ENCODE measurements at regions not wholly inside any gene's neighbourhood (a gene's known extent, or its start where the extent isn't known, plus 50 kb on each side); places are given as distances from the start of the nearest gene placed in this dataset.

- no peak overlapping the region for H3K4ac ChIP-seq (ENCODE audit: low read depth, low read length)
- WGBS (ENCODE audit: extremely low coverage, insufficient coverage, insufficient read length): no CpG with 5 or more reads among the region's 8 CpGs
These were observed 280.2 kb downstream of the SRBD1 start for GRCh38 chr2:45330637-45331409.

DNA sequence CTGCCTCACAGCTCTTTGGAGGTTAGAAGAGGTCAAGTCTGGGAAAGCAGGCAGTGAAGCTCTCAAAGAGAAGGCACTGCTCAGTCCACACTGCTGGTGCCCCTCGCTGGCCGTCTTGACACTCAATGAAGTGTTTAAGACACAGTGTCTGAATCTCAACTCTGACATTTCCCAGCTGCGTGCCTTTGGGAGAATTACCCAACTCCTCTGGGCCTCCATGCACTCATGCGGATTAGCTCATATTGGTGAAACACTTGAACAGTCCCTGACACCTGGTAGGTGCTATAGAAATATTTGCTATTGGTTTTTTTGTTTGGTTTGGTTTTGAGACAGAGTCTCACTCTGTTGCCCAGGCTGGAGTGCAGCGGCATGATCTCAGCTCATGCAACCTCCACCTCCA lies 281.0 kb downstream of the SRBD1 start:
- no peak overlapping the region for H3K14ac ChIP-seq (ENCODE audit: low read length)
- no peak overlapping the region for H2BK120ac ChIP-seq (ENCODE audit: insufficient read depth, low read length, poor library complexity)
- H3K4ac ChIP-seq (ENCODE audit: low read depth, low read length): no peak overlapping the region
- H3K36me3 ChIP-seq (ENCODE audit: control insufficient read depth in 1 of 2, insufficient read depth in 2 of 2, low read length in 2 of 2): no peaks in the 10 kb centered on the region
- no CpG with 5 or more reads among the region's 5 CpGs for WGBS (ENCODE audit: extremely low coverage, insufficient coverage, insufficient read length)
- H4K91ac ChIP-seq (ENCODE audit: low read depth, low read length): no peak overlapping the region
- no peak overlapping the region for H3K23ac ChIP-seq (ENCODE audit: low read length)
- H3K27ac ChIP-seq (ENCODE audit: low read depth, low read length): no peak overlapping the region
- no peak overlapping the region for H3K9ac ChIP-seq (ENCODE audit: low read length)
- no peak overlapping the region for H2AK5ac ChIP-seq (ENCODE audit: low read length)
- H2BK5ac ChIP-seq (ENCODE audit: low read depth, low read length, poor library complexity): no peak overlapping the region
- H2AFZ ChIP-seq (ENCODE audit: insufficient read depth, low read length, poor library complexity): no peak overlapping the region
- no peaks in the 10 kb centered on the region for H3K79me2 ChIP-seq (ENCODE audit: control insufficient read depth, insufficient read depth, low read length, poor library complexity)
- no peaks in the 10 kb centered on the region for H3K4me1 ChIP-seq (ENCODE audit: control insufficient read depth in 1 of 2, insufficient read depth in 2 of 2, low read length in 2 of 2)
- H3K4me2 ChIP-seq (ENCODE audit: low read length): no peak overlapping the region
- H2BK12ac ChIP-seq (ENCODE audit: low read length): no peak overlapping the region
- no peak overlapping the region for H3K4me3 ChIP-seq (ENCODE audit: low read depth, low read length)
- H3K18ac ChIP-seq (ENCODE audit: low read length): no peak overlapping the region
- H4K12ac ChIP-seq (ENCODE audit: low read depth, low read length): no peak overlapping the region
- H3K9me3 ChIP-seq (ENCODE audit: insufficient read depth, low read depth, low read length): peaks cover 7% of the 10 kb centered on the region
- H4K8ac ChIP-seq (ENCODE audit: low read depth, low read length): no peak overlapping the region
- DNase-seq: no peak
- H3K79me1 ChIP-seq (ENCODE audit: low read length): no peaks in the 10 kb centered on the region
- no peaks in the 10 kb centered on the region for H3K27me3 ChIP-seq (ENCODE audit: insufficient read depth, low read length)

More at GRCh38 chr2:45330637-45331409, 280.2 kb downstream of the SRBD1 start:
- Histone ChIP-seq H3K27me3 (ENCODE audit: insufficient read depth, low read length) (no peaks in the 10 kb centered on the region), H2BK5ac (ENCODE audit: low read depth, low read length, poor library complexity) (no peak overlapping the region), H3K79me2 (ENCODE audit: control insufficient read depth, insufficient read depth, low read length, poor library complexity) (no peaks in the 10 kb centered on the region), H3K23ac (ENCODE audit: low read length) (no peak overlapping the region), H3K27ac (ENCODE audit: low read depth, low read length) (no peak overlapping the region), H3K4me3 (ENCODE audit: low read depth, low read length) (no peak overlapping the region), H3K36me3 (ENCODE audit: control insufficient read depth in 1 of 2, insufficient read depth in 2 of 2, low read length in 2 of 2) (no peaks in the 10 kb centered on the region), H3K9ac (ENCODE audit: low read length) (no peak overlapping the region), H2AFZ (ENCODE audit: insufficient read depth, low read length, poor library complexity) (no peak overlapping the region), H2BK120ac (ENCODE audit: insufficient read depth, low read length, poor library complexity) (no peak overlapping the region), H4K91ac (ENCODE audit: low read depth, low read length) (no peak overlapping the region), H4K8ac (ENCODE audit: low read depth, low read length) (no peak overlapping the region), H4K12ac (ENCODE audit: low read depth, low read length) (no peak overlapping the region), H3K18ac (ENCODE audit: low read length) (no peak overlapping the region), H2BK12ac (ENCODE audit: low read length) (no peak overlapping the region), H3K79me1 (ENCODE audit: low read length) (no peaks in the 10 kb centered on the region), H3K9me3 (ENCODE audit: insufficient read depth, low read depth, low read length) (peaks cover 7% of the 10 kb centered on the region), H3K4me1 (ENCODE audit: control insufficient read depth in 1 of 2, insufficient read depth in 2 of 2, low read length in 2 of 2) (no peaks in the 10 kb centered on the region), H2AK5ac (ENCODE audit: low read length) (no peak overlapping the region), H3K14ac (ENCODE audit: low read length) (no peak overlapping the region), H3K4me2 (ENCODE audit: low read length) (no peak overlapping the region)
- no peak for DNase-seq

GRCh38 chr2:45329045-45329677 lies 281.9 kb downstream of the SRBD1 start:
- H3K4me1 ChIP-seq (ENCODE audit: control insufficient read depth in 1 of 2, insufficient read depth in 2 of 2, low read length in 2 of 2): no peaks in the 10 kb centered on the region
- no peak overlapping the region for H2BK5ac ChIP-seq (ENCODE audit: low read depth, low read length, poor library complexity)
- no peak overlapping the region for H2AFZ ChIP-seq (ENCODE audit: insufficient read depth, low read length, poor library complexity)
- no peak overlapping the region for H3K4ac ChIP-seq (ENCODE audit: low read depth, low read length)
- no CpG with 5 or more reads among the region's 7 CpGs for WGBS (ENCODE audit: extremely low coverage, insufficient coverage, insufficient read length)
- no peak overlapping the region for H3K27ac ChIP-seq (ENCODE audit: low read depth, low read length)
- no peak overlapping the region for H3K9ac ChIP-seq (ENCODE audit: low read length)
- no peaks in the 10 kb centered on the region for H3K36me3 ChIP-seq (ENCODE audit: control insufficient read depth in 1 of 2, insufficient read depth in 2 of 2, low read length in 2 of 2)
- no peak overlapping the region for H4K12ac ChIP-seq (ENCODE audit: low read depth, low read length)
- no peak overlapping the region for H3K18ac ChIP-seq (ENCODE audit: low read length)
- no peak overlapping the region for H2AK5ac ChIP-seq (ENCODE audit: low read length)
- H3K23ac ChIP-seq (ENCODE audit: low read length): no peak overlapping the region
- H3K79me2 ChIP-seq (ENCODE audit: control insufficient read depth, insufficient read depth, low read length, poor library complexity): no peaks in the 10 kb centered on the region
- H2BK12ac ChIP-seq (ENCODE audit: low read length): no peak overlapping the region
- no peak overlapping the region for H3K4me3 ChIP-seq (ENCODE audit: low read depth, low read length)
- H3K14ac ChIP-seq (ENCODE audit: low read length): no peak overlapping the region
- H3K9me3 ChIP-seq (ENCODE audit: insufficient read depth, low read depth, low read length): peaks cover 7% of the 10 kb centered on the region
- H3K79me1 ChIP-seq (ENCODE audit: low read length): no peaks in the 10 kb centered on the region
- no peak overlapping the region for H4K91ac ChIP-seq (ENCODE audit: low read depth, low read length)
- H2BK120ac ChIP-seq (ENCODE audit: insufficient read depth, low read length, poor library complexity): no peak overlapping the region
- no peak overlapping the region for H4K8ac ChIP-seq (ENCODE audit: low read depth, low read length)
- H3K27me3 ChIP-seq (ENCODE audit: insufficient read depth, low read length): no peaks in the 10 kb centered on the region
- H3K4me2 ChIP-seq (ENCODE audit: low read length): no peak overlapping the region
- DNase-seq: peak in 1 of 2 donors; percentile 2

DNA sequence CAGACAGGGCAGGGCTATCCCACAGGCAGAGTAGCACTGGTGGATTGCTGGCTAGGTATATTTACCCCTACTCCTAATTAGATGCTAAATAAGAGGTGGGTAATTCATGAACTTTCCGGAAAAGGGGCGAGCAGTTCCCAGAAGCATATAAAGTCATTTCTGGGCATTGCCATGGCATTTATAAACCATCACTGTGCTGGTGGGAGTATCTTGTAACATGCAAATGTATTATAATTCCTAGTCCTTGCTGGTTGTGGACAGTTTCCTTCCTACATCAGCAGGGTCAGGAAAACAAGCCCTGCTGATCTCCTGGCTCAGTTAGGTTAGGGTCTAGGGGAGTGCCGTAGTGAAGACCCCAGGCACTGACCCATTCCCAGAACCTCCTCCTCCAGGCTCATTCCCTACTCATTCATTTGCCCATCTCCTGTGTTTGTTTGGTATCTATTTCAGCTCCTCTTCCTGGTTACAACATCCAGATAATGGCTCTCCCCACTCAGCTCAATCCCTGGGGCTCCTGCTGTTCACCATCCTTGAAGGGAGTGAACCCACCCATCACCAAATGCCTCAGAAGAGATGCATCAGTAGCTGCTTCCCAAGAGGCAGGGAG lies 282.7 kb downstream of the SRBD1 start:
- Histone ChIP-seq H2BK12ac (ENCODE audit: low read length) (no peak overlapping the region), H3K14ac (ENCODE audit: low read length) (no peak overlapping the region), H3K4me3 (ENCODE audit: low read depth, low read length) (no peak overlapping the region), H3K9ac (ENCODE audit: low read length) (no peak overlapping the region), H3K27me3 (ENCODE audit: insufficient read depth, low read length) (no peaks in the 10 kb centered on the region), H2AFZ (ENCODE audit: insufficient read depth, low read length, poor library complexity) (no peak overlapping the region), H2BK120ac (ENCODE audit: insufficient read depth, low read length, poor library complexity) (no peak overlapping the region), H3K36me3 (ENCODE audit: control insufficient read depth in 1 of 2, insufficient read depth in 2 of 2, low read length in 2 of 2) (no peaks in the 10 kb centered on the region), H3K23ac (ENCODE audit: low read length) (no peak overlapping the region), H3K4me2 (ENCODE audit: low read length) (no peak overlapping the region), H4K8ac (ENCODE audit: low read depth, low read length) (no peak overlapping the region), H3K4me1 (ENCODE audit: control insufficient read depth in 1 of 2, insufficient read depth in 2 of 2, low read length in 2 of 2) (no peaks in the 10 kb centered on the region), H3K4ac (ENCODE audit: low read depth, low read length) (no peak overlapping the region), H2BK5ac (ENCODE audit: low read depth, low read length, poor library complexity) (no peak overlapping the region), H3K79me2 (ENCODE audit: control insufficient read depth, insufficient read depth, low read length, poor library complexity) (no peaks in the 10 kb centered on the region), H4K91ac (ENCODE audit: low read depth, low read length) (no peak overlapping the region), H4K12ac (ENCODE audit: low read depth, low read length) (no peak overlapping the region), H2AK5ac (ENCODE audit: low read length) (no peak overlapping the region), H3K79me1 (ENCODE audit: low read length) (no peaks in the 10 kb centered on the region), H3K27ac (ENCODE audit: low read depth, low read length) (no peak overlapping the region), H3K18ac (ENCODE audit: low read length) (no peak overlapping the region), H3K9me3 (ENCODE audit: insufficient read depth, low read depth, low read length) (peaks cover 7% of the 10 kb centered on the region)
- no peak for DNase-seq
- WGBS (ENCODE audit: extremely low coverage, insufficient coverage, insufficient read length): no CpG with 5 or more reads among the region's 3 CpGs

Measured in trophoblast cell (in vitro differentiated cells and primary cell).